ENCODE measurements at regions not wholly inside any gene's neighbourhood (a gene's known extent, or its start where the extent isn't known, plus 50 kb on each side); places are given as distances from the start of the nearest gene placed in this dataset.

- Histone ChIP-seq H3K27ac (ENCODE audit: low read depth in 1 of 3, low read length in 2 of 3) (no peak overlapping the region), H3K36me3 (ENCODE audit: control insufficient read depth in 3 of 3, insufficient read depth in 2 of 3, low read depth in 1 of 3, low read length in 3 of 3) (no peaks in the 10 kb centered on the region), H3K27me3 (ENCODE audit: control insufficient read depth in 3 of 3, insufficient read depth in 3 of 3, low read length in 3 of 3) (no peaks in the 10 kb centered on the region), H3K9me3 (ENCODE audit: control insufficient read depth in 2 of 2, insufficient read depth in 1 of 2, low read depth in 1 of 2, low read length in 1 of 2) (no peaks in the 10 kb centered on the region), H3K4me3 (ENCODE audit: low read depth in 1 of 3, low read length in 3 of 3) (no peak overlapping the region), H3K4me1 (ENCODE audit: control insufficient read depth in 3 of 3, insufficient read depth in 2 of 3, low read depth in 1 of 3, low read length in 2 of 3) (no peaks in the 10 kb centered on the region)
- DNase-seq (no peak), FAIRE-seq (no peak)
- 45 to 55% (median 49%) methylated on average over 4 of the region's 4 CpGs for WGBS, 3 donors
These were observed 208.7 kb downstream of the MED10 start for GRCh38 chr5:6169660-6170059.

- FAIRE-seq = no peak
- WGBS, 3 donors = 87 to 89% (median 88%) methylated on average over 2 of the region's 2 CpGs
These were observed 211.5 kb downstream of the MED10 start for GRCh38 chr5:6166698-6167394.

GRCh38 chr5:6163913-6164312 lies 214.4 kb downstream of the MED10 start:
- H3K27me3 ChIP-seq (ENCODE audit: control insufficient read depth in 3 of 3, insufficient read depth in 3 of 3, low read length in 3 of 3) = peaks cover 0 to 2% (median 0%) of the 10 kb centered on the region in 3 donors
- no peaks in the 10 kb centered on the region for H3K9me3 ChIP-seq (ENCODE audit: control insufficient read depth in 2 of 2, insufficient read depth in 1 of 2, low read depth in 1 of 2, low read length in 1 of 2)
- WGBS, 3 donors = 91 to 93% (median 93%) methylated on average over 6 of the region's 6 CpGs
- FAIRE-seq (no peak), DNase-seq (no peak)
- peaks cover 0 to 12% (median 2%) of the 10 kb centered on the region in 3 donors for H3K4me1 ChIP-seq (ENCODE audit: control insufficient read depth in 3 of 3, insufficient read depth in 2 of 3, low read depth in 1 of 3, low read length in 2 of 3)
- no peak overlapping the region for H3K4me3 ChIP-seq (ENCODE audit: low read depth in 1 of 3, low read length in 3 of 3)
- no peaks in the 10 kb centered on the region for H3K36me3 ChIP-seq (ENCODE audit: control insufficient read depth in 3 of 3, insufficient read depth in 2 of 3, low read depth in 1 of 3, low read length in 3 of 3)
- no peak overlapping the region for H3K27ac ChIP-seq (ENCODE audit: low read depth in 1 of 3, low read length in 2 of 3)

More at GRCh38 chr5:6166698-6167394, 211.5 kb downstream of the MED10 start:
- Histone ChIP-seq H3K36me3 (ENCODE audit: control insufficient read depth in 3 of 3, insufficient read depth in 2 of 3, low read depth in 1 of 3, low read length in 3 of 3) (no peaks in the 10 kb centered on the region), H3K4me1 (ENCODE audit: control insufficient read depth in 3 of 3, insufficient read depth in 2 of 3, low read depth in 1 of 3, low read length in 2 of 3) (peaks cover 0 to 6% (median 2%) of the 10 kb centered on the region in 3 donors), H3K4me3 (ENCODE audit: low read depth in 1 of 3, low read length in 3 of 3) (no peak overlapping the region), H3K27ac (ENCODE audit: low read depth in 1 of 3, low read length in 2 of 3) (no peak overlapping the region), H3K9me3 (ENCODE audit: control insufficient read depth in 2 of 2, insufficient read depth in 1 of 2, low read depth in 1 of 2, low read length in 1 of 2) (no peaks in the 10 kb centered on the region), H3K27me3 (ENCODE audit: control insufficient read depth in 3 of 3, insufficient read depth in 3 of 3, low read length in 3 of 3) (peaks cover 0 to 2% (median 0%) of the 10 kb centered on the region in 3 donors)
- no peak for DNase-seq

GRCh38 chr5:6162175-6162574 lies 216.2 kb downstream of the MED10 start:
- Histone ChIP-seq H3K4me1 (ENCODE audit: control insufficient read depth in 3 of 3, insufficient read depth in 2 of 3, low read depth in 1 of 3, low read length in 2 of 3) (peaks cover 0 to 12% (median 2%) of the 10 kb centered on the region in 3 donors), H3K4me3 (ENCODE audit: low read depth in 1 of 3, low read length in 3 of 3) (peak overlapping the region in 1 of 3 donors; percentile 10), H3K9me3 (ENCODE audit: control insufficient read depth in 2 of 2, insufficient read depth in 1 of 2, low read depth in 1 of 2, low read length in 1 of 2) (no peaks in the 10 kb centered on the region), H3K27ac (ENCODE audit: low read depth in 1 of 3, low read length in 2 of 3) (peak overlapping the region in 1 of 3 donors; percentile 78), H3K36me3 (ENCODE audit: control insufficient read depth in 3 of 3, insufficient read depth in 2 of 3, low read depth in 1 of 3, low read length in 3 of 3) (no peaks in the 10 kb centered on the region), H3K27me3 (ENCODE audit: control insufficient read depth in 3 of 3, insufficient read depth in 3 of 3, low read length in 3 of 3) (peaks cover 0 to 2% (median 0%) of the 10 kb centered on the region in 3 donors)
- no peak for FAIRE-seq
- WGBS, 3 donors = 12 to 59% (median 27%) methylated on average over 1 of the region's 1 CpG
- peak; percentile 56 to 93 for DNase-seq

GRCh38 chr5:6161257-6161656 lies 217.1 kb downstream of the MED10 start:
- H3K9me3 ChIP-seq (ENCODE audit: control insufficient read depth in 2 of 2, insufficient read depth in 1 of 2, low read depth in 1 of 2, low read length in 1 of 2) = no peaks in the 10 kb centered on the region
- 81 to 84% (median 83%) methylated on average over 8 of the region's 8 CpGs for WGBS, 3 donors
- DNase-seq (no peak), FAIRE-seq (no peak)
- no peaks in the 10 kb centered on the region for H3K36me3 ChIP-seq (ENCODE audit: control insufficient read depth in 3 of 3, insufficient read depth in 2 of 3, low read depth in 1 of 3, low read length in 3 of 3)
- H3K27me3 ChIP-seq (ENCODE audit: control insufficient read depth in 3 of 3, insufficient read depth in 3 of 3, low read length in 3 of 3) = peaks cover 0 to 2% (median 0%) of the 10 kb centered on the region in 3 donors
- peaks cover 0 to 12% (median 2%) of the 10 kb centered on the region in 3 donors for H3K4me1 ChIP-seq (ENCODE audit: control insufficient read depth in 3 of 3, insufficient read depth in 2 of 3, low read depth in 1 of 3, low read length in 2 of 3)
- H3K4me3 ChIP-seq (ENCODE audit: low read depth in 1 of 3, low read length in 3 of 3) = no peak overlapping the region
- H3K27ac ChIP-seq (ENCODE audit: low read depth in 1 of 3, low read length in 2 of 3) = no peak overlapping the region

GRCh38 chr5:6159832-6160430 lies 218.4 kb downstream of the MED10 start:
- WGBS, 3 donors = 48 to 80% (median 54%) methylated on average over 2 to 3 of the region's 3 CpGs
- Histone ChIP-seq H3K9me3 (ENCODE audit: control insufficient read depth in 2 of 2, insufficient read depth in 1 of 2, low read depth in 1 of 2, low read length in 1 of 2) (no peaks in the 10 kb centered on the region), H3K4me1 (ENCODE audit: control insufficient read depth in 3 of 3, insufficient read depth in 2 of 3, low read depth in 1 of 3, low read length in 2 of 3) (peaks cover 0 to 12% (median 2%) of the 10 kb centered on the region in 3 donors), H3K27ac (ENCODE audit: low read depth in 1 of 3, low read length in 2 of 3) (no peak overlapping the region), H3K27me3 (ENCODE audit: control insufficient read depth in 3 of 3, insufficient read depth in 3 of 3, low read length in 3 of 3) (peaks cover 0 to 2% (median 0%) of the 10 kb centered on the region in 3 donors), H3K36me3 (ENCODE audit: control insufficient read depth in 3 of 3, insufficient read depth in 2 of 3, low read depth in 1 of 3, low read length in 3 of 3) (no peaks in the 10 kb centered on the region), H3K4me3 (ENCODE audit: low read depth in 1 of 3, low read length in 3 of 3) (no peak overlapping the region)
- no peak for FAIRE-seq
- DNase-seq = no peak

GRCh38 chr5:6158974-6159831 lies 219.1 kb downstream of the MED10 start:
- no peak overlapping the region for H3K27ac ChIP-seq (ENCODE audit: low read depth in 1 of 3, low read length in 2 of 3)
- H3K36me3 ChIP-seq (ENCODE audit: control insufficient read depth in 3 of 3, insufficient read depth in 2 of 3, low read depth in 1 of 3, low read length in 3 of 3) = no peaks in the 10 kb centered on the region
- WGBS, 3 donors = 63 to 66% (median 64%) methylated on average over 12 of the region's 12 CpGs
- DNase-seq (no peak), FAIRE-seq (no peak)
- H3K27me3 ChIP-seq (ENCODE audit: control insufficient read depth in 3 of 3, insufficient read depth in 3 of 3, low read length in 3 of 3) = peaks cover 0 to 2% (median 0%) of the 10 kb centered on the region in 3 donors
- H3K9me3 ChIP-seq (ENCODE audit: control insufficient read depth in 2 of 2, insufficient read depth in 1 of 2, low read depth in 1 of 2, low read length in 1 of 2) = no peaks in the 10 kb centered on the region
- no peak overlapping the region for H3K4me3 ChIP-seq (ENCODE audit: low read depth in 1 of 3, low read length in 3 of 3)
- peaks cover 0 to 12% (median 2%) of the 10 kb centered on the region in 3 donors for H3K4me1 ChIP-seq (ENCODE audit: control insufficient read depth in 3 of 3, insufficient read depth in 2 of 3, low read depth in 1 of 3, low read length in 2 of 3)

- WGBS, 3 donors = 76 to 77% (median 77%) methylated on average over 7 of the region's 7 CpGs
- no peak for FAIRE-seq
These were observed 224.1 kb downstream of the MED10 start for GRCh38 chr5:6154216-6154615.

More at GRCh38 chr5:6154216-6154615, 224.1 kb downstream of the MED10 start:
- no peaks in the 10 kb centered on the region for H3K27me3 ChIP-seq (ENCODE audit: control insufficient read depth in 3 of 3, insufficient read depth in 3 of 3, low read length in 3 of 3)
- H3K36me3 ChIP-seq (ENCODE audit: control insufficient read depth in 3 of 3, insufficient read depth in 2 of 3, low read depth in 1 of 3, low read length in 3 of 3) = no peaks in the 10 kb centered on the region
- H3K4me3 ChIP-seq (ENCODE audit: low read depth in 1 of 3, low read length in 3 of 3) = no peak overlapping the region
- no peaks in the 10 kb centered on the region for H3K9me3 ChIP-seq (ENCODE audit: control insufficient read depth in 2 of 2, insufficient read depth in 1 of 2, low read depth in 1 of 2, low read length in 1 of 2)
- DNase-seq = no peak
- H3K4me1 ChIP-seq (ENCODE audit: control insufficient read depth in 3 of 3, insufficient read depth in 2 of 3, low read depth in 1 of 3, low read length in 2 of 3) = no peaks in the 10 kb centered on the region
- no peak overlapping the region for H3K27ac ChIP-seq (ENCODE audit: low read depth in 1 of 3, low read length in 2 of 3)

Data from small intestine (tissue), 7 donors.